Activated T-cell treated with anti-CD3 and anti-CD28 coated beads, Interleukin-2, amount 50 U/mL, for 48 hours (primary cell): ENCODE measurements at regions not wholly inside any gene's neighbourhood (a gene's known extent, or its start where the extent isn't known, plus 50 kb on each side); places are given as distances from the start of the nearest gene placed in this dataset.

Experiments
- DNase-seq, 2 experiments: peaks; one replicate each; pipeline ENCODE4 v3.0.0-alpha.2; 2020

DNA sequence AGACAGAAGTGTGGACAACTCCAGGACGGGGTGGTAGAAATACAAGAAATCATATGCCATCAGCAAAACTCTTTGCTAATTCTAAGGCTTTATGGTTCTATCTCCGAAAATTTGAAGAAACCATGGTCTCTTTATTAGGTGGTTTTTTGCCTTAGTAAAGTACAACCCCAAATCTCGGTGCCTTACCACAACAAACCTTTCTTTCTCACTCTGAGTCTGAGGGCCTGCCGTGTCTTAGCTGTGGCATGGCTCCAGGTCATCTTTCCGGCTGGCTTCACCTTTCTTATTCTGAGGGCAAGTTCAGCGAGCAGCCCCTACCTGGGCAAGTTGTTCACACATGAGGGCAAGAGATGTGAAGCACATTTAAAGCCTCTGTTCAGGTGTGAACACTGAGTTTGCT is 280.6 kb downstream of the TTLL7 start:
- DNase-seq, result no peak

DNA sequence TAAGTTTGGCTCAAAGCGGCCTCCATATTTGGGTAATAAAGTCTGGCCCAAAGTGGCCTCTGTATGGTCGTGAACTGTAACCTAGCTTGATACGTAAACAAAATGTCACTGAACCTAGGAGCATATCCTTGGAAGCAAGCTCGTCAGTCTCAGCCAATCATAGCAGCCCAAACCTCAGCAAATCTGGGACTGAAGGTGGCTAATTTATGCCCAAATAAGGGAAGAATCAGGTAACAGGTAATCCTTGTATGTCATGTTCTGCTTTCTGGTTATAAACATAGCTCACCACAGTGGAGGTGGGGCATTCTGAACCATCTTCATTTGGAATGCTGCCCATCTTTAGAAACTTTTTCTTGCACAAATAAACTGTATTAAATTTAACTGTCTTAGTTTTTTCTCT is 281.1 kb downstream of the TTLL7 start:
- DNase-seq, result no peak

DNA sequence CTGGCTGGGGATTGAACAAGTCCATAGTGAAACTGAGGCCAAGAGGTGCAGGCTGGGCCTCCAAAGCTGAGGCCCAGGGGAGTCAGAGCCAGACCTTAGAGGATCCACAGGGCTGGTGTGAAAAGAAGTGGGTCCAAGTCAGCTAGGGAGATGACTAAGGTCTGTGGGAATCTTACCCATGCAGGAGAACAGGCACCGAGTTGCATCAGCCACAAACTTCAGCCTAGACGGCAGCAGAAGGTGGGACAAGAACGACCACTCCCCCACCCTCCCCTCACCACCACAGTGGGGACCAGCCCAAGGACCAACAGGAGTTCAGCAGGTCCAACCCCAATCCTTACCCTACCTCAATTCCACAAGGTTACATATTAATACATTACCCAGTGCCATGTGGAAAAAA is 282.3 kb downstream of the TTLL7 start:
- no peak for DNase-seq

DNA sequence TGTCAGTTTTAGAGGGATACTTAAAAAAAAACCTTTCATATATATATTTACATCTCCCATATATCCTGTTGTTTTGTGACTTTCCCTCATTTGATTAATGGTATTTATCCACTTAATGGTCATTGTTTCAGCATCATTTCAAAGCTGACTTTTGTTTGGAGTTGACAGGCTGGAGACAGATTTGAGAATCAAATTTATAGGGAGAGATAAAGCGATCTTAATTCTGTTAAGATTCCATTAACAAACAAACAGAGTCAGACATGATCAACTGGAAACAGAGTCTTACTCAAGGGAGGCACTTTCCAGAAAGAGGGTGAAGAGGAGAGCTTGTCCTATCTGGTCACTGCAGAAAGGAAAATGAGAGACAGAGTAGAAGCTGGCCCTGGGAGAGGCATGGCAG is 283.4 kb downstream of the TTLL7 start:
- no peak for DNase-seq

DNA sequence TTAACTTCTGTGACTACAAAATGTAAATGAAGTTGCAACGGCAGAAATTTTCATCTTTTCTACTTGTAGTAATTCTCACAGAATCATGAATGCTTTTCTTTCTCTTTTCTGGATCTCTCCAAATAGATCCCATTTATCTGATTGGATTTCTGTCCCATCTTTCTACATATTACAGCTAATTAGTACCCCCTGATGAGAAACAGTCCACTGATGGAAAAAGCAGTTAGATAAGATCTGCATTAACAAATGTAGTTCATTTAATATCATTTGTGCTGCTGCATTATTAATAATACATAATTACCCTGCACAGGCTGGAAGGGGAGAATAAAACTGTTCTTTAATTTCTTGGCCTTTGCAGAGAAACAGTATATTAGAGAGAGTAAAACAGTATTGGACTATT is 289.3 kb downstream of the TTLL7 start:
- no peak for DNase-seq

DNA sequence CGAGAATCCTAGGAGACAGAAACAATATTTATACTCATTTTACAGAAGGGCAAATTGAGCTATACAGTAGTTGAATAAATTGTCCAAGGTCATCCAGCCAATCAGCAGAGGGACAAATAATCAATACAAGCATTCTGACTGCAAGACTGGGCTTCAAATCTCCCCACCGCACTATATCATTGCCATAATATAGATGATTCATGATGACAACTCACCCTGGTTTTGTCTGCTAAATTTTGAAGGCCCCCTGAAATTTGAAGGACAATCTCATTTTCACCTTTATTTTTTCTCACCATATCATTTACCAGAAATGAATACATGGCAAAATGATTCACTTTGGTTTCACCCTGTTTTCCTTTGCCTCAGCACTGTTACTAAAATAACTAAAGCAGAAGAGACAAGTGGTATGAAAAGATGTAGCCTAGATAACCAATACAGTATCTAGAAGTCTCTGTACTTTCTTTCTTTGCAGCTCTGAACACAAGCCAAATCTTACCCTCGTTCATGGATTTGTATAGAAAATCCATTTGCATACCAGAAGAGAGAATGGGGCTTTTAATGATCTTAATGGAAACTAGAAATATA is 292.5 kb downstream of the TTLL7 start:
- DNase-seq, result no peak

DNA sequence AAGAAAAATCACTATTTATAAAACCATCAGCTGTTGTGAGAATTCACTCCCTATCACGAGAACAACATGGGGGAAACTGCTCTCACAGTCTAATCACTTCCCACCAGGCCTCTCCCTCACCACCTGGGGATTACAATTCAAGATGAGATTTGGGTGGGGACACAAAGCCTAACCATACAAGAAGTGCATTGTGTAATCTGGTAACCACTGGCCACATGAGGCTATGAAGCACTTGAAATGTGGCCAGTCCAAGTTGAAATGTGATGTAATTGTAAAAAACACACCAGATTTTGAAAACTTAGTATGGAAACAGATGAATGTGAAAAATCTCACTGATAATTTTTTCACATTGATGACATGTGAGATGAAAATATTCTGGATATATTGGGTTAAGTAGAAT is 293.8 kb downstream of the TTLL7 start:
- DNase-seq, result no peak

DNA sequence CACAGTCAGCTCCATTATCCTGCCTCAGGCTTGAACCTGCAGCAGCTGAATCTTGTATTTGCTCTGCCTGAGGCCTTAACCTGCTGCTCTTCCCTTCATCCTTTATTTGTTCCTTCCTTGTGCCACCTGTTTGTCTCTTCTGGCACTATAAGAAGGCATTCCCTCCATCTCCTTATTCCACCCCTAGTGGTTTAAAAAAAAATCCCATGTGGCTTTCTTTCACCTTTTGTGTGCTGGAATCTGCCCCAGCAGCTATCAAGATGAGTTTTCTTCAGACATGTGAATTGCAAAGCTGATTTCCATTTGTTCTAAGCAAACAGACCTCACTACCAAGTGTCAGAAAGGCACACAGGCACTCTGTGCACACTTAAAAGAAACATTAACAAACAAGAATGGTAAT is 294.6 kb downstream of the TTLL7 start:
- no peak for DNase-seq

DNA sequence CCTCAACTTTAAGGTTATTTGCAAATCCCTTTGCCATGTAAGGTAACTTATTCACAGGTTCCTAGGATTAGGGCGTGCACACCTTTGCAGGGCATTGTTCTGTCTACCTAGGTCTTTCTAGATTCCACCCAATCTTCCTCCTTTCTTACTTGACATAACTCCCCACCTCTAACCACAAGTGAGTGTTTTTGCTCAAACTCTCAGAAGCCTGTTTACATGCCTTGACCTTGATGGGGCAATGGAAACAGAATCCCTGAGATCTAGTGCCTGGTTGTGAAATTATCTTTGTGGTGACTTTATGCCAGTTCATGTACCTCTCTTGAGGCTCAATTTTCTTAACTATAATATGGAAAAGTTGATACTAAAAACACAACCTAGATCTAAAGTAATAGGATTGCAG is 296.6 kb downstream of the TTLL7 start:
- DNase-seq, result no peak

DNA sequence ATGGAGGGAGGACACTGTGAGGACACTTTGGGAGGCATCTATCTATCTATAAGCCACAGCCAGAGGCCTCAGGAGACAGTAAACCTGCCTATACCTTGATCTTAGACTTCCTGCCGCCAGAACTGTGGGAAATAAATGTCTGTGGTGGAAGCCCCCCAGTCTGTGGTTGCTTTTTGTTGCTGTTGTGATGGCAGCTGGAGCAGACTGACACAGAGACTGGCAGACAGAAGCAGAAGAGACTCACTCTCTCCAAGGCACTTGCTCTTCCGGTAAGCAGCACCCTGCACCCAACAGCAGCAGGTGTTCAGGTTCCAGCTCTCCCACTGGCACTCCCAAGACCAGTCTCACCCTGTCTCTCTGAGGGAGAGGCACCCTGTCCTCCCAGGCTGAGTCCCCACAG is 297.6 kb downstream of the TTLL7 start:
- no peak for DNase-seq

DNA sequence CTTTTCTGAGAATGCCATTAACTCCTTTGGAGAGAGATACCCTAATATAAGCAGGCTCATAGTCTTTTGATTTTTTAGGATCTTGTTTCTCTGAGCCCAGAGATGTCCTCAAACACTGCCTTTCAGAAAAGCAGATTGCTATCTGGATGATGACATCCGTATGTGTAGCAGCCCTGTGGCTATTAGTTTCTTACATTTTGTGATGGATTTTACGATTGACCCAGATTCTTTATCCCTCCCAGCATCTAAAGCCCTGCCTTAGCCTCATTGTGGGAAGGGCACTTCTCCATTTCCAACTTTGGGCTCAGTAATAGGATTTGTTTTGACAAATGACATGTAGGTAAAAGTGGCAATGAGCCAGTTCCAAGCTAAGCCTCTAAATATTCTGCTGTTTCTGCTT is 300.3 kb downstream of the TTLL7 start:
- DNase-seq, result no peak

DNA sequence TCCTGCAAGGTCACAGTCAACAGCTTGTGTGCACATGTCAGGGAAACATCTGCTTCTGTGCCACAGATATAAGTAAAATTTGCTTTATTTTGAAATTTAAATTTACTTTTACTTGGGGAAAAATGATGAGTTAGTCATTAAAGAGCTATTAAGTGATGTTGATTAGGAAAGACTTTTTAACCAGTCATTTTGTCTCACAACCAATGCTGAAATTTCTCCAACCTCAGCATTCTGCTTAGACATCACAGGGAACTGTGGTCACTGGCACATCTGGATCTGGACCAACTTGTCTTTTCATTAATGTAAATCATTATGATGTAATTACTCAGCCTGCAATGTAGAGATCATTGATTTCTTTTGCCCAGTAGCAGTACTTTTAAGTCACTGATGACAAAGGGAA is 301.0 kb downstream of the TTLL7 start:
- no peak for DNase-seq

DNA sequence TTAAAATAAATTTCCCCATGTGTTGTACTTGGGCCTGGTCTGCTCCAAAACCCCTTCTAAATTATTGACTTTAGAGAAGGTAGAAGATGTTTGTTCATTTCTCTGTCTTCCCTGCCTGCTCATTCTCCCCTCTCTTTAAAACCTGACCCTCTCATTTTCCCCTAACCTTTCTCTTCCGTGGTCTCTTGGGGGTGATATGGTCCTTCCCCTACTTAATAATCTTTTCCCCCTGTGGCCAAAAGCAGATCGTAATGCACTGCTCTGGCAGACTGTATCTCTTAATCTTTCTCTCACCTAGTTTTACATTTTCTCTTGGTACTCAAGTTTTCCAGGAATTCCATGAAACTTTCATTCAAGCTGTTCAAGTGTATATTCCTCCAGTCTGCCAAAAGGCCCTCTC is 301.7 kb downstream of the TTLL7 start:
- no peak for DNase-seq

DNA sequence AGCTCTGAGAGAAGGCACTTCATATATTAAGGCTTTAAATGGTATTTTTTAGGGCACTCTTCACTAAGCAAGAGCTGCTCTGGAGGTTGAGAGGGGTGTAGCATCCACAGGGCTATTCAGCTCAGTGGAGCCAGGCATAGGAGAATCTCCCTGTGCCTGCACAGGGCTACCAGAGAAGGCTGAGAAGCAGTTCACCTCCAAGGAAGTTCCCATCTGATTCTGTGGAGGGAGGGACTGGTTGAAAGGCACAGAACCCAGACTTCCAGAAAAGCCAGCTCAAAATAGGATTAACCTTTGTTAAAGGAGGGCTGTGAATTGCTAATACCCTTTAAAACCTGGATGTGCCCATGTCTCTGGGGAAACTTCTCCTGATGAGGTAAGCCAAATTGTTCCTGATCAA is 304.5 kb downstream of the TTLL7 start:
- DNase-seq, result no peak

DNA sequence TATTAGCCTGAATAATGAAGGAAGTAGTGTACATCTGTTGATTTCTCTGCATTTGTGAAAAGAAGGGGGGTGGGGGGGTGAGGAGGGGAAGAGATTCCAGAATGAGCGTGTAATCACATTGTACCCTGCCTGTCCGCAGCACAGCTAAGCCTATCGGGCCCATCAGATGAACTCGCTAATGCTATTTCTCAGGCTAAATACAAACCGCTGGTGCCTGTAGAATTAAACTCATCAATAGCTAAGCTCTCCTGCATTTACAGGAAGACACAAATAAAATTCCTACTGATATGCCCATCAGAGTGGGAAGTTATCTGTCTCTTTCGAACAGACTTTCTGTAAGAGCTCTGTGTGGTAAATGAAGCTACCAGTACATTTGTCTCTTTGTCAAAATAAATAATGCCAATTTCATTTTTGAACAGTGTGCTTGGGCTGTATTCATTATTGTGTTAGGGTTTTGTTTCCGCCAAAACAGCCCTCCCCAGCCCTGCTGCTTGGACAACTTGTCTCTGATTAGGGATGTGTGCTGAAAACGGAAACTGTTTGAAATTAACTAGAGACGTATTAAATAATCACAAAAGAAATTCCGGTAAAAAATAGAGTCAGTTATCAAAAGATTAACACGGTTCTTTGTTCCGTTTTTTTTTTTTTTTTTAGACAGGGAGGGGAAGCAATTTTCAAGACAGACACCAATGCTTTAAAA is 305.4 kb downstream of the TTLL7 start:
- DNase-seq, result no peak

DNA sequence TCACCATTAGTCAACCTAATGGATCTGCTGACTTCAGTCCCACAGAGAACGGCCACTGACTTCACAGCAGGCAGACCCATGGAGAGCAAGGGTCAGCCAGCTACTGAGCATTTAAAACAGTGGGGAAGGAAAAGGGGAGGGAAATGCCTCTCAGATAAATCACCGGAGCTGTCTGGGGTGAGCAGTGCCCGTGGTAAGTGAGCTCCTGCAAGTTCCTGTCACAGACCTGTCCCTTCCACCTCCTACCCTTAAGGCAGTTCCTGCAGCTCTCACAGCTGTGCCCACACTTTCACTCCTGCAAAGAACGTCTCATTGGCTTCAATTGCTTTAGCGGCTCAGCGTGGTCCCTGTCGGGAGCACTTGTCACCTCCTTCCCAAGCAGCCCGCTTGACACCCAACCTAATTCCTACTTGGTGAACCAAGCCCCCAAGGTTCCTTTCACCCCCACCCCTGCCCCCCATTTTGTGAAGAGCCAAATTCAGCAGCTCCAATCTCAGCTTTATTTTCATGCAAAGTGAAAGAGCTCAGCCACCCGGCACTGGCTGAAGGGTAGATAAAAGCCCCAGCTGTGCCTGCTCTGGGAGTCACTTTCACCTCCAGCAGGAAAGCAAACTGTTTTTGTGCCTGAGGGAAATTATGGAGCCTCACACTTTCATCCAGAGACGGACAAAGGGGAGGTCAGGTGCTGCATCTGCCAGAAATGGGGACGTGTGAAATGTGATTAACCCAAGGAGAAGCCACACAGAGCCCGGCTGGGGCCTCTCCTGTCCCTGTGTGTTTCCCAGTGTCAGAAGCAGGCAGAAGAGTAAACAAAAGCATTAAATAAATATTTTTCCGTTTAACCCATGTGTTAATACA is 306.2 kb downstream of the TTLL7 start:
- peak in 1 of 2 experiments; percentile 25 for DNase-seq

DNA sequence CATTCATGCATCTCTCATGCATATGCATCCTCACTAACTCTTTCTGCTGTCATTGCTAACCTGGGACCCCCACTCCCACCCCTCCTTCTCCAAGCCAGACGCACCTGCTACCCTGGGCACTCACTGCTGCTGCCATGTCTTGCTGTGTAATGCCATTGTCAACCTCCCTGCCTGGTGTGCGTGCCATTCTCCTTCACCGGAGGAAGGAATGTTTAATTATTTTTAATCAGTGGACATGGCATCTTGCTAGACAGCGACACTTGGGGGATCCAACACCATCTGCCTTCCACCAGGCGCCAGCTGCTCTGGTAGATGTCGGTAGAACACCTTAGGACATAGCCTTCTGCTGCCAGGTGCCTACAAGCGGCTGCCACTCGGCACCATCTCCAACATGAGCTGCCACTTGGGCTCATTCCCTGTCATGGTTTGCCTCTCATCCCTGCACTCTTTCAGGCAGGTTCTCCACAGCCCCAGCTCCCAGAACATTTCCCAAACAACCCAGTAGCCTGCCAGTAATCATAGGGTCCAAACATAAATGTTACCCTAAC is 306.9 kb downstream of the TTLL7 start:
- no peak for DNase-seq

DNA sequence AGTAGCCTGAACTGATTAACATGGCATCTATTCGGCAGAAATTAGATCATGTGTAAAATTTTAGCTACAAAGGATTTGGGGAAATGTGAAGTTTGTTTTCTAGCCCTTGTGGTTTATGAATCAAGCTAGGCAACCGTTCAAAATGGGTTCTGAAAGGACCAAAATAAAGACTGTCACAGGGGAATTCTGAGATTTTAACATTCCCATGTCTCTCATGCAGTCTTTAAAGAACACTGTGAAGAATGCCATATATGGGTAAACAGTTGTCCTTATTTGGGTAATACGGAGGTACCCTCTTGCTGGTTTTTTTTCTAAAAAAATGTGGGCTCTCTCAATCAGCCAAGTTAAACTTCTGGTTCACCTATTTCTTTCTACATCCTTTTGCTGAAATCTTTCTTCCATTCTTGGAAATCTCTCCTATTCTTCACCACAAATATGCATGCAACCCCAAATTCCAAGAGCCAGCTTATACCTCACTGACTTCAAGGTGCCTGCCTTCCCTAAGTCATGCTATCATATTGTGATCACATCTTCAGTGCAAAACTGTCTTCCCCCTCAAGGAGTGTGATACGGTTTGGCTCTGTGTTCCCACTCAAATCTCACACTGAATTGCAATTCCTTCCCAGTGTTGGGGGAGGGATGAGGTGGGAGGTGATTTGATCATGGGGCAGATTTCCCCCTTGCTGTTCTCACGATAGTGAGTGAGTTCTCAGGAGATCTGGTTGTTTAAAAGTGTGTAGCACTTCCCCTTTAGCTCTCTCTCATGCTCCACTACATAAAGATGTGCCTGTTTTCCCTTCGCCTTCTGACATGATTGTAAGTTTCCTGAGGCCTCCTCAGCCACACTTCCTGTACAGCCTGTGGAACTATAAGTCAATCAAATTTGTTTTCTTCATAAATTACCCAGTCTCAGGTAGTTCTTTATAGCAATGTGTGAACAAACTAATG is 308.7 kb downstream of the TTLL7 start:
- DNase-seq, result no peak

DNA sequence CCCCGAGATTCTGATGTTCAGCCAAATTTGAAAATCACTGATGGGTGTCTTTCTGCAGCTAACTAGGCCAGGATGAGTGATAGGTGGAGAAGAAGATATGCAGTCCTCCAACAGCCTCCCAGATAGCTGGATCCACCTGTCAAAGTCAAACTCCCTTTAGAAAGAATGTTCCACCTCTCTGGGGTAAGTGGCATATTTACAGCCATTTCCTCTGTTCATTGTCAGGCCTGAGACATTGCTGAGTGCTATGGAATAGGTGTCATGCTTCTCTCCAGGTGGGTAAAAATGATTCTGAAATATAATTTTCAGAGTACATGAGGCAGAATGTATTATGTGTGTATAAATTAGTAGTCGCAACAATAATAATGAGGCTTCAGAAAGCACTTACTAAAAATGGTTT is 316.8 kb downstream of the TTLL7 start:
- DNase-seq, result no peak

DNA sequence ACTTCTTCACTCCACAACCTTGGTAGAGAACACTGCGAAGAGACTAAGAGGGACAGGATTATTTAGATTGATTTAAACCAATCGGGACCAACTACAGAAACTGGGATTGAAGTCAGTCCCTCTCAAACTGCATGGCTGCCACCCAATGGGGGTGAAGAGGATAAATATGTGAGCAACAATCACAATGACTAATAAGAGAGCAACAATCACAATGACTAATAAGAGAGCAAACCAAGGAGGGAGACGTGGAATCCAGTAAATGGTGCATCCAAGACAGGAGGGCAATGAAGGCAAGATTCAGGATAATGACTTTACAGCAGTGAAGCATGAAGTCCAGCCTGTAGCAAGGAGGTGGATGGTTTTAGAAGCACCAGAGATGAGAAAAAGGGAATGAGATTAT is 322.8 kb downstream of the TTLL7 start:
- DNase-seq, result no peak

DNA sequence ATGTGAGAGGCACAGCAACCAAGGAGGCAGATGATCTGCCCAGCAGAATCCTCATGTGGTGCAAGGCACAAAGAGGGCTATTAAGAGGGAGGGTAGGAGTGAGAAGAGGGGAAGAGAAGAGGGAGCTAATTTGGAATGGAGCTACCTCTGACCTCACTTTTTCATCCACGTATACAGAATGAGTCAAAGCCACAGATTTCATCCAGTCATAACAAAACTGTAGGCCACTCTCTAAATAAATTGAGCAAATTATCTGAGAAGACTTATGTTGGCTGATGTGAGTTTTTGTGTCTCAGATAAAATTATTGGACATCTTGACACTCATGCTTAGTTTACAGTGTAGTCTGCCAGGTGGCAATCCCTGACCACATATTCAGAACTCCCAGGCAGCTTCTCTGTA is 325.6 kb downstream of the TTLL7 start:
- DNase-seq, result no peak

DNA sequence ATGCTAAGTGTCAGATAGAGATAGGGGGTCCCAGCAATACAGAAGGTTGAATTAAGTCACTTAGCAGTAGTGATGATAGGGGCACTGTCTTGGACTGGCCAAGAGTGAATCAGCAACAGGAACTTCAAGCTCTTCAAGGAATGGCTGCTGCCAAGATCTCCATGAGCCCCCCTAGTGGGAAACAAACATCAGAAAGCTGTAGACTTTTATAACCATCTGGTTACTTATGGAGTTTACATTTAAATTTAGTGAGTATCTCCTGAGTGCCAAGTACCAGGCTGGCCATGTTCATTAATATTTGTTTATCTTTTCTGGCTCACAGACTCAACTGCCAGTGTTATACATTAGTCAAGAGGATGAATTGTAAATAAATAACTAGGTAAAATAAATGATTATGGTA is 327.3 kb downstream of the TTLL7 start:
- no peak for DNase-seq
